ENCODE measurements at regions not wholly inside any gene's neighbourhood (a gene's known extent, or its start where the extent isn't known, plus 50 kb on each side); places are given as distances from the start of the nearest gene placed in this dataset.

GRCh38 chr17:62913991-62914570 is 52.0 kb upstream of the TANC2 start:
- Mint-ChIP-seq H3K36me3 (no peaks in the 10 kb centered on the region), H3K4me1 (no peaks in the 10 kb centered on the region), H3K27me3 (ENCODE audit: low read depth in 3 of 3) (peaks cover 2 to 7% (median 3%) of the 10 kb centered on the region in 3 donors), H3K27ac (no peak overlapping the region), H3K9me3 (no peaks in the 10 kb centered on the region), H3K4me3 (no peak overlapping the region)
- DNase-seq = no peak

GRCh38 chr17:62912363-62912762 is 53.7 kb upstream of the TANC2 start:
- no peaks in the 10 kb centered on the region for H3K4me1 Mint-ChIP-seq

GRCh38 chr17:62911114-62911513 is 54.9 kb upstream of the TANC2 start:
- Mint-ChIP-seq H3K27ac (no peak overlapping the region), H3K27me3 (ENCODE audit: low read depth in 3 of 3) (peaks cover 0 to 9% (median 2%) of the 10 kb centered on the region in 3 donors), H3K4me1 (no peaks in the 10 kb centered on the region), H3K36me3 (no peaks in the 10 kb centered on the region), H3K9me3 (no peaks in the 10 kb centered on the region), H3K4me3 (no peak overlapping the region)
- no peak for DNase-seq

More at GRCh38 chr17:62912363-62912762, 53.7 kb upstream of the TANC2 start:
- H3K4me3 Mint-ChIP-seq = no peak overlapping the region
- no peaks in the 10 kb centered on the region for H3K9me3 Mint-ChIP-seq
- DNase-seq = no peak
- H3K36me3 Mint-ChIP-seq = no peaks in the 10 kb centered on the region
- H3K27ac Mint-ChIP-seq = no peak overlapping the region
- peaks cover 2 to 7% (median 2%) of the 10 kb centered on the region in 3 donors for H3K27me3 Mint-ChIP-seq (ENCODE audit: low read depth in 3 of 3)

- H3K9me3 Mint-ChIP-seq = no peaks in the 10 kb centered on the region
- no peak overlapping the region for H3K27ac Mint-ChIP-seq
- H3K36me3 Mint-ChIP-seq = no peaks in the 10 kb centered on the region
- H3K27me3 Mint-ChIP-seq (ENCODE audit: low read depth in 3 of 3) = peaks cover 0 to 7% (median 2%) of the 10 kb centered on the region in 3 donors
- H3K4me3 Mint-ChIP-seq = no peak overlapping the region
- H3K4me1 Mint-ChIP-seq = no peaks in the 10 kb centered on the region
- DNase-seq = no peak
These were observed 55.8 kb upstream of the TANC2 start for GRCh38 chr17:62910277-62910676.

GRCh38 chr17:62907961-62908360 is 58.1 kb upstream of the TANC2 start:
- Mint-ChIP-seq H3K9me3 (no peaks in the 10 kb centered on the region), H3K4me1 (no peaks in the 10 kb centered on the region), H3K27ac (no peak overlapping the region), H3K27me3 (ENCODE audit: low read depth in 3 of 3) (peaks cover 0 to 8% (median 2%) of the 10 kb centered on the region in 3 donors), H3K36me3 (no peaks in the 10 kb centered on the region), H3K4me3 (no peak overlapping the region)
- DNase-seq = no peak

GRCh38 chr17:62906881-62907280 is 59.2 kb upstream of the TANC2 start:
- H3K9me3 Mint-ChIP-seq = no peaks in the 10 kb centered on the region
- H3K36me3 Mint-ChIP-seq = no peaks in the 10 kb centered on the region
- no peaks in the 10 kb centered on the region for H3K4me1 Mint-ChIP-seq
- H3K27me3 Mint-ChIP-seq (ENCODE audit: low read depth in 3 of 3) = peaks cover 0 to 8% (median 2%) of the 10 kb centered on the region in 3 donors
- H3K27ac Mint-ChIP-seq = no peak overlapping the region
- DNase-seq = no peak
- H3K4me3 Mint-ChIP-seq = no peak overlapping the region

- Mint-ChIP-seq H3K4me1 (no peaks in the 10 kb centered on the region), H3K27me3 (ENCODE audit: low read depth in 3 of 3) (peaks cover 0 to 8% (median 3%) of the 10 kb centered on the region in 3 donors), H3K27ac (no peak overlapping the region), H3K36me3 (no peaks in the 10 kb centered on the region), H3K4me3 (no peak overlapping the region), H3K9me3 (no peaks in the 10 kb centered on the region)
- DNase-seq = no peak
These were observed 60.8 kb upstream of the TANC2 start for GRCh38 chr17:62905233-62905632.

- Mint-ChIP-seq H3K27ac (no peak overlapping the region), H3K27me3 (ENCODE audit: low read depth in 3 of 3) (peaks cover 0 to 12% (median 3%) of the 10 kb centered on the region in 3 donors), H3K9me3 (no peaks in the 10 kb centered on the region), H3K36me3 (no peaks in the 10 kb centered on the region), H3K4me3 (no peak overlapping the region), H3K4me1 (no peaks in the 10 kb centered on the region)
- no peak for DNase-seq
These were observed 63.4 kb upstream of the TANC2 start for GRCh38 chr17:62902531-62903220.

- Mint-ChIP-seq H3K36me3 (no peaks in the 10 kb centered on the region), H3K27me3 (ENCODE audit: low read depth in 3 of 3) (peaks cover 0 to 13% (median 3%) of the 10 kb centered on the region in 3 donors), H3K27ac (no peak overlapping the region), H3K4me1 (no peaks in the 10 kb centered on the region), H3K9me3 (no peaks in the 10 kb centered on the region), H3K4me3 (no peak overlapping the region)
- DNase-seq = no peak
These were observed 64.5 kb upstream of the TANC2 start for GRCh38 chr17:62901544-62901943.

GRCh38 chr17:62900096-62900495 is 65.9 kb upstream of the TANC2 start:
- Mint-ChIP-seq H3K9me3 (no peaks in the 10 kb centered on the region), H3K4me1 (no peaks in the 10 kb centered on the region), H3K27ac (no peak overlapping the region), H3K27me3 (ENCODE audit: low read depth in 3 of 3) (peaks cover 0 to 13% (median 3%) of the 10 kb centered on the region in 3 donors), H3K36me3 (no peaks in the 10 kb centered on the region), H3K4me3 (no peak overlapping the region)
- DNase-seq = no peak

GRCh38 chr17:62899361-62899760 is 66.7 kb upstream of the TANC2 start:
- Mint-ChIP-seq H3K4me3 (no peak overlapping the region), H3K4me1 (no peaks in the 10 kb centered on the region), H3K9me3 (no peaks in the 10 kb centered on the region), H3K27ac (no peak overlapping the region), H3K36me3 (no peaks in the 10 kb centered on the region), H3K27me3 (ENCODE audit: low read depth in 3 of 3) (peaks cover 0 to 12% (median 3%) of the 10 kb centered on the region in 3 donors)
- no peak for DNase-seq

GRCh38 chr17:62898239-62898864 is 67.7 kb upstream of the TANC2 start:
- Mint-ChIP-seq H3K27me3 (ENCODE audit: low read depth in 3 of 3) (peaks cover 0 to 9% (median 3%) of the 10 kb centered on the region in 3 donors), H3K9me3 (no peaks in the 10 kb centered on the region), H3K27ac (no peak overlapping the region), H3K4me1 (peaks cover 0 to under 1% of the 10 kb centered on the region in 2 donors), H3K4me3 (no peak overlapping the region), H3K36me3 (no peaks in the 10 kb centered on the region)
- no peak for DNase-seq

- DNase-seq = no peak
- Mint-ChIP-seq H3K27me3 (ENCODE audit: low read depth in 3 of 3) (peaks cover 0 to 9% (median 3%) of the 10 kb centered on the region in 3 donors), H3K4me3 (no peak overlapping the region), H3K27ac (no peak overlapping the region), H3K4me1 (peaks cover 6 to 7% of the 10 kb centered on the region in 2 donors), H3K9me3 (no peaks in the 10 kb centered on the region), H3K36me3 (no peaks in the 10 kb centered on the region)
These were observed 68.3 kb upstream of the TANC2 start for GRCh38 chr17:62897706-62898105.

Data from immature natural killer cell (primary cell).